Lower leg skin (tissue), 4 donors: ENCODE measurements at regions not wholly inside any gene's neighbourhood (a gene's known extent, or its start where the extent isn't known, plus 50 kb on each side); places are given as distances from the start of the nearest gene placed in this dataset.

Source experiments
- DNase-seq, 2 donors: peaks; one replicate each; pipeline ENCODE4 v3.0.0-alpha.2; 2019; ENCODE audit warnings: low spot score in 2 of 2
- H3K4me3 ChIP-seq: fragments of 200-600 bp; sonication (generic); 2 replicates; pipeline ENCODE4 v1.5.1; 2017; ENCODE audit warnings: mild to moderate bottlenecking, low read depth; ENCODE audit not compliant: poor library complexity, severe bottlenecking
- POLR2A ChIP-seq, 2 donors: fragments of 450-650 bp; IDR thresholded peaks; one replicate each; pipeline ENCODE4 v1.6.1; 2016 to 2017; ENCODE audit warnings: antibody characterized with exemption in 2 of 2, mild to moderate bottlenecking in 1 of 2, moderate library complexity in 1 of 2
- WGBS, 2 donors: methylation state at CpG; one replicate each; pipeline ENCODE4 v1.1.5; 2018; 5-methylcytosine and 5-hydroxymethylcytosine counted together
- intact Hi-C: fragments of 100-400 bp; cut with DNase I; formaldehyde crosslinking; loops from one replicate; pipeline ENCODE4 v1.15.0; 2023; ENCODE audit warnings: low total_unique reads
- TF ChIP-seq, protein P1 (sequence below), 3 donors: fragments of 450-650 bp; IDR thresholded peaks; one replicate each; pipeline ENCODE4 v1.5.1; 2016; ENCODE audit warnings: antibody characterized with exemption in 3 of 3, mild to moderate bottlenecking in 3 of 3, moderate library complexity in 2 of 3

DNA sequence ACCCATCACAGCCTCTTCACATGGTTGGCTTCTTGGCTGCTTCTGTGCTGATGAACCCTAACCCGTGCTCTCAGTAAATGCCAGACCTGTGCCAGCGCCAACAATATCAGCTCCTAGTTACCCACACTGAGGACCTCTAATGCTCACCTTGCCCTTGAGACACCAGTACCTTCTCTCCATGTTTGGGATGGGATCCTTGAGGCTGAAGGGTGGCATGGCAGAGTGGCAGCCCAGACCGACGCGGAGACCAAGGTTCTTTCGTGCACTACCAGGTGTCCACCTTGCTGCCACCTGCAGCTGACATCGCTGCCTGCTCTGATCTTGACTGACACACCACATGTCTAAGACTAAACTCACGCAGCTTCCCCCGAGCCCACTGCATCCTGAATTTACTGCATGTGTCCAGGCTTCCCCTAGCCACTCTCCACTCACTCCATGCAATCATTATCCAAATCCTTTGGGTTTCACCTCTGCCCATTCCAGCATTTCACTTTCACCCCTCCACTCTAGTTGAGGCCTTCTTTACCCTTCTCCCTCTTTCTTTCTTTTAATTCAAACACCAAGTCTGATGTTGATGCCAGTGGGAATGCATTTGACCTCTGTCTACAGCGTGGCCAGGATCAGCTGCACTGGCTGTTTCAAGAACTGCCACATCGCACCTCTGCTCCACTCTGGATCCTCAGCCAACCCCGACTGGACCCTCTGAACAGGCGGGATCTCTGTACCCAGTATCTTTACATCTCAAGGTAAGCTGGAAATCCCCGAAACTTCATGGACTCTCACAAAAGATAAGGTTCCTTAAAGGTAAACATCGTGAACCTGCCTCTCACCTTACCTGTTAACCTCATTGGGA, 294.9 kb downstream of the GLRX3 start:
- peak in 1 of 2 donors; percentile 34 for DNase-seq
- TF ChIP-seq POLR2A (IDR thresholded peaks at IDR 0.05) = no peak
- TF ChIP-seq, protein P1, sequence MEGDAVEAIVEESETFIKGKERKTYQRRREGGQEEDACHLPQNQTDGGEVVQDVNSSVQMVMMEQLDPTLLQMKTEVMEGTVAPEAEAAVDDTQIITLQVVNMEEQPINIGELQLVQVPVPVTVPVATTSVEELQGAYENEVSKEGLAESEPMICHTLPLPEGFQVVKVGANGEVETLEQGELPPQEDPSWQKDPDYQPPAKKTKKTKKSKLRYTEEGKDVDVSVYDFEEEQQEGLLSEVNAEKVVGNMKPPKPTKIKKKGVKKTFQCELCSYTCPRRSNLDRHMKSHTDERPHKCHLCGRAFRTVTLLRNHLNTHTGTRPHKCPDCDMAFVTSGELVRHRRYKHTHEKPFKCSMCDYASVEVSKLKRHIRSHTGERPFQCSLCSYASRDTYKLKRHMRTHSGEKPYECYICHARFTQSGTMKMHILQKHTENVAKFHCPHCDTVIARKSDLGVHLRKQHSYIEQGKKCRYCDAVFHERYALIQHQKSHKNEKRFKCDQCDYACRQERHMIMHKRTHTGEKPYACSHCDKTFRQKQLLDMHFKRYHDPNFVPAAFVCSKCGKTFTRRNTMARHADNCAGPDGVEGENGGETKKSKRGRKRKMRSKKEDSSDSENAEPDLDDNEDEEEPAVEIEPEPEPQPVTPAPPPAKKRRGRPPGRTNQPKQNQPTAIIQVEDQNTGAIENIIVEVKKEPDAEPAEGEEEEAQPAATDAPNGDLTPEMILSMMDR (IDR thresholded peaks at IDR 0.05) = no peak
- intact Hi-C loops = no loop called here
- 87 to 90% methylated on average over 15 of the region's 15 CpGs for WGBS, 2 donors
- no peak overlapping the region for H3K4me3 ChIP-seq

DNA sequence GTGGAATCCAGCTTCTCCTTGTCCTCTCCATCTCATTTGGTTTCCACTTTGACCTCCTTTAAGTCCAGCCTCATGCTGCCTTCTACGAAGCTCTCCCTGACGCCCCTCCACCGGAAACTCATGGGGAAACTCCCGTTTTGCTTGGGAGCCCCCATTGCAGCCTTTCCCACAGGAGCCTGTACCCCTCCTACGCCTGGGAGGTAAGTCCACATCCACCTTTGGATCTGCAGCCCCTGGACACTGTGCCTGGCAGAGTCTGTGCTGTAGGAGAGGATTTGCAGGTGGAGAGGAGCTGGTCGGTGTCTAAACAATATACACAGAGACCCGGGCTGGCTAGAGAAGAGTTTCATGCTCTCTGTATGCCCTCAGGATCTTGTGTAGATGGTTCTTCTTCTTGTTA, 296.1 kb downstream of the GLRX3 start:
- TF ChIP-seq, protein P1 (IDR thresholded peaks at IDR 0.05) = no peak
- TF ChIP-seq POLR2A (IDR thresholded peaks at IDR 0.05) = no peak
- 77 to 80% methylated on average over 7 of the region's 7 CpGs for WGBS, 2 donors

DNA sequence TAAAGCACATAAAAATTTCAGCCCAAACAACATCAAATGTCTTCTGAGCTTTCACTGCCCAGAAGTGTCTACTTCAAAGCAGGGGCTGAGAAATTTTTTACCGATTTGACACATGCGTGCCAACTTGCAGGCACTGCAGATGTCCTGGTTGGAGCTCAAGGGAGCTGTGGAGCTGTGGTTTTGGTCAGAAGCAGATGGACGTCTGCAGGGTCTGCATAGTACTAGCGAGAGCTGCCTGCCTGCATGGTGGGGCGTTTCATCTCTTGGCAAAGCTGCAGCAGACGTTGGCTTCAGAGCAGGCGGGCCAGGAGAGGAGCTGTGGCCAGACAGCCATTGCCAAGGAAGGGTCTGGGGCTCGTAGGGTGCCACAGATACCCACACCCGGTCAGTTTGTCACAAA, 296.7 kb downstream of the GLRX3 start:
- no peak overlapping the region for H3K4me3 ChIP-seq
- TF ChIP-seq, protein P1 (IDR thresholded peaks at IDR 0.05) = no peak
- no peak for TF ChIP-seq POLR2A (IDR thresholded peaks at IDR 0.05)
- WGBS, 2 donors = 75 to 87% methylated on average over 9 of the region's 9 CpGs
- DNase-seq = peak in 1 of 2 donors; percentile 31
- intact Hi-C loops = no loop called here

More for the DNA sequence above, 296.1 kb downstream of the GLRX3 start:
- intact Hi-C loops = no loop called here
- H3K4me3 ChIP-seq = no peak overlapping the region
- peak in 1 of 2 donors; percentile 59 for DNase-seq

DNA sequence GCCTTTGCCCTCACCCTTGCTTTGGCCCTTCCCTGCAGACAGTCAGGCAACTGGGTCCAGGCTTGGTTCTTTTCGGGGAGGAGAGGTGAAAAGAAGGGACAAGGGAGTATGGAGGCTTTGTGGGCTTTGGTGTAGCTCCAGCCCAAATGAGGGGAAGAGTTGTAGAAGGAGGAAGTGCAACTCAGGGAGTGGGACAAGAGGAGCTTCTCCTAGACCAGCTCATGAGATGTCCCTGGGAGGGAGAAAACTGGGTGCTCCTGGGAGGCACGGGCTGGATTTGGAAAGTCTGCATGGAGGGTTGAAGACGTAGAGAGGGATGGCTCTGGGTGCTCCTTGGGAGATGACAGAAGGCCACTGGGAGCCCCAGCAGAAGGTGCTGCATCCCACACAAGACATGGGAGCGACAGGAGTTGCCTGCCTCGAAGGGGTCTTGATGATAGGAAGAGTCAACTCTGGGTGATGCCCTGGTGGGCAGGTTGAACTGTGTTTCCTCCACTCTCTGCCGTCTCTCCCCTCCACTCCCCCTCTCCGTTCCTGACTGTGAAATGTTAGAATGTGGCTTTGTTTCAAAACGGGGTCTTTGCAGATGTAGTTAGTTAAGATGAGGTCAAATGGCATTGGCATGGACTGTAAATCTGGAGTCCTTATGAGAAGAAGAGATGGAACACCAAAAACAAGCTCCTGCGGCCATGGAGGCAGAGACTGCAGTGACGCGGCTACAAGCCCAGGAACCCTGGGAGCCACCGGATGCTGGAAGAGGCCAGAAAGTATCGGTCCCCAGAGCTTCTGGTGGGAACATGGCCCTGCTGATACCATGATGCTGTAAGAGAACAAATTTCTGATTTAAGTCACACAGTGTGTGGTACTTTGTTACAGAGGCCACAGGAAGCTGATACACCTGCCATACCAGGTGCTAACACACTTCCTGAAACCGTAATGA, 298.5 kb downstream of the GLRX3 start:
- TF ChIP-seq, protein P1 (IDR thresholded peaks at IDR 0.05) = no peak
- TF ChIP-seq POLR2A (IDR thresholded peaks at IDR 0.05) = no peak
- DNase-seq = peak in 1 of 2 donors; percentile 54
- no peak overlapping the region for H3K4me3 ChIP-seq
- WGBS, 2 donors = 72 to 85% methylated on average over 13 to 14 of the region's 14 CpGs
- intact Hi-C loops = no loop called here

DNA sequence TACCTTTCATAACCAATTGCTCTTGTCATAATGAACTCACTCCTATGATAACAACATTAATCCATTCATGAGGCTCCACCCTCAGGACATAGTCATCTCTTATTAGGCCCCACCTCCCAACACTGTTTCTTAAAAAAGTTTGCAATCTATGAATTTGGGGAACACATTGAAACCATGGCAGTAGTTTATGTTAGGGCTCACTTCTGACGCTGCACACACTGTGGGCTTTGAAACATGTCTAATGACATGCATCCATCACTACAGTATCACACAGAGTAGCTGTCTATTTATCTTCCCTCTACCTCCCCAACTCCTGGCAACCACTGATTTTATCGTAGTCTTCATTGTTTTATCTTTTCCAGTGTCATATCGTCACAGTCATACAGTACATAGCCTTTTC, 299.8 kb downstream of the GLRX3 start:
- intact Hi-C loops = no loop called here
- 85 to 86% methylated on average over 3 of the region's 3 CpGs for WGBS, 2 donors
- DNase-seq = peak in 1 of 2 donors; percentile 15
- no peak overlapping the region for H3K4me3 ChIP-seq
- TF ChIP-seq, protein P1 (IDR thresholded peaks at IDR 0.05) = no peak
- TF ChIP-seq POLR2A (IDR thresholded peaks at IDR 0.05) = no peak
